ENCODE measurements at regions not wholly inside any gene's neighbourhood (a gene's known extent, or its start where the extent isn't known, plus 50 kb on each side); places are given as distances from the start of the nearest gene placed in this dataset.

- Histone ChIP-seq H3K9me1 (ENCODE audit: control insufficient read depth, extremely low read depth, insufficient read depth, low read length) (no peaks in the 10 kb centered on the region), H3K27me3 (ENCODE audit: control insufficient read depth, extremely low read depth, insufficient read depth, low read length) (no peaks in the 10 kb centered on the region), H2AFZ (ENCODE audit: control insufficient read depth, low read length) (no peak overlapping the region), H3K27ac (ENCODE audit: control insufficient read depth, insufficient read depth, low read length) (no peak overlapping the region), H3K4me1 (ENCODE audit: control insufficient read depth, extremely low read depth, insufficient read depth, low read length) (no peaks in the 10 kb centered on the region), H3K4me2 (ENCODE audit: control insufficient read depth, extremely low read depth, insufficient read depth, low read depth, low read length) (no peak overlapping the region), H3K9me3 (ENCODE audit: control insufficient read depth, low read depth, low read length) (peaks cover 6% of the 10 kb centered on the region), H3K9ac (ENCODE audit: control insufficient read depth, extremely low read depth, insufficient read depth, low read length) (no peak overlapping the region), H4K20me1 (ENCODE audit: control insufficient read depth, extremely low read depth, insufficient read depth, low read length) (no peaks in the 10 kb centered on the region), H3K36me3 (ENCODE audit: control insufficient read depth in 2 of 2, extremely low read depth in 1 of 2, insufficient read depth in 2 of 2, low read length in 2 of 2) (no peaks in the 10 kb centered on the region), H3K4me3 (ENCODE audit: control insufficient read depth in 2 of 3, extremely low read depth in 1 of 3, insufficient read depth in 2 of 3, low read depth in 1 of 3, low read length in 3 of 3) (no peak overlapping the region), H3K79me2 (ENCODE audit: control insufficient read depth, insufficient read depth, low read length) (no peaks in the 10 kb centered on the region)
- dilution Hi-C loops (cut with MboI; ENCODE audit: extremely low pct_ligation_motif_present, low sequenced_read_pairs) = no loop called here
- no peak for DNase-seq (ENCODE audit: low read depth, low spot score)
- TF ChIP-seq CTCF (optimal IDR thresholded peaks at IDR 0.05 in 1 of 3, IDR thresholded peaks at IDR 0.05 in 1 of 3, conservative IDR thresholded peaks at IDR 0.05 in 1 of 3; ENCODE audit: extremely low read depth in 1 of 3, insufficient read depth in 2 of 3, low read length in 3 of 3) (no peak), EZH2 (IDR thresholded peaks at IDR 0.05; ENCODE audit: low read length) (no peak)
- FAIRE-seq = no peak
Measured at GRCh38 chr13:69425235-69425634, 682.4 kb upstream of the ATXN8OS start.

- no peak for TF ChIP-seq EZH2 (IDR thresholded peaks at IDR 0.05; ENCODE audit: low read length)
- no peak for TF ChIP-seq CTCF (optimal IDR thresholded peaks at IDR 0.05 in 1 of 3, IDR thresholded peaks at IDR 0.05 in 1 of 3, conservative IDR thresholded peaks at IDR 0.05 in 1 of 3; ENCODE audit: extremely low read depth in 1 of 3, insufficient read depth in 2 of 3, low read length in 3 of 3)
- no peaks in the 10 kb centered on the region for H3K27me3 ChIP-seq (ENCODE audit: control insufficient read depth, extremely low read depth, insufficient read depth, low read length)
- DNase-seq (ENCODE audit: low read depth, low spot score) (no peak), FAIRE-seq (no peak)
- no peaks in the 10 kb centered on the region for H3K79me2 ChIP-seq (ENCODE audit: control insufficient read depth, insufficient read depth, low read length)
- H4K20me1 ChIP-seq (ENCODE audit: control insufficient read depth, extremely low read depth, insufficient read depth, low read length) = no peaks in the 10 kb centered on the region
- H3K27ac ChIP-seq (ENCODE audit: control insufficient read depth, insufficient read depth, low read length) = no peak overlapping the region
- H3K9me1 ChIP-seq (ENCODE audit: control insufficient read depth, extremely low read depth, insufficient read depth, low read length) = no peaks in the 10 kb centered on the region
- dilution Hi-C loops (cut with MboI; ENCODE audit: extremely low pct_ligation_motif_present, low sequenced_read_pairs) = no loop called here
- H3K4me1 ChIP-seq (ENCODE audit: control insufficient read depth, extremely low read depth, insufficient read depth, low read length) = no peaks in the 10 kb centered on the region
- no peaks in the 10 kb centered on the region for H3K36me3 ChIP-seq (ENCODE audit: control insufficient read depth in 2 of 2, extremely low read depth in 1 of 2, insufficient read depth in 2 of 2, low read length in 2 of 2)
- peaks cover 8% of the 10 kb centered on the region for H3K9me3 ChIP-seq (ENCODE audit: control insufficient read depth, low read depth, low read length)
- no peak overlapping the region for H3K9ac ChIP-seq (ENCODE audit: control insufficient read depth, extremely low read depth, insufficient read depth, low read length)
- no peak overlapping the region for H3K4me3 ChIP-seq (ENCODE audit: control insufficient read depth in 2 of 3, extremely low read depth in 1 of 3, insufficient read depth in 2 of 3, low read depth in 1 of 3, low read length in 3 of 3)
- H2AFZ ChIP-seq (ENCODE audit: control insufficient read depth, low read length) = no peak overlapping the region
- H3K4me2 ChIP-seq (ENCODE audit: control insufficient read depth, extremely low read depth, insufficient read depth, low read depth, low read length) = no peak overlapping the region
Measured at GRCh38 chr13:69423844-69424243, 683.8 kb upstream of the ATXN8OS start.

Measured in keratinocyte (primary cell).